ENCODE measurements at regions not wholly inside any gene's neighbourhood (a gene's known extent, or its start where the extent isn't known, plus 50 kb on each side); places are given as distances from the start of the nearest gene placed in this dataset.

DNA sequence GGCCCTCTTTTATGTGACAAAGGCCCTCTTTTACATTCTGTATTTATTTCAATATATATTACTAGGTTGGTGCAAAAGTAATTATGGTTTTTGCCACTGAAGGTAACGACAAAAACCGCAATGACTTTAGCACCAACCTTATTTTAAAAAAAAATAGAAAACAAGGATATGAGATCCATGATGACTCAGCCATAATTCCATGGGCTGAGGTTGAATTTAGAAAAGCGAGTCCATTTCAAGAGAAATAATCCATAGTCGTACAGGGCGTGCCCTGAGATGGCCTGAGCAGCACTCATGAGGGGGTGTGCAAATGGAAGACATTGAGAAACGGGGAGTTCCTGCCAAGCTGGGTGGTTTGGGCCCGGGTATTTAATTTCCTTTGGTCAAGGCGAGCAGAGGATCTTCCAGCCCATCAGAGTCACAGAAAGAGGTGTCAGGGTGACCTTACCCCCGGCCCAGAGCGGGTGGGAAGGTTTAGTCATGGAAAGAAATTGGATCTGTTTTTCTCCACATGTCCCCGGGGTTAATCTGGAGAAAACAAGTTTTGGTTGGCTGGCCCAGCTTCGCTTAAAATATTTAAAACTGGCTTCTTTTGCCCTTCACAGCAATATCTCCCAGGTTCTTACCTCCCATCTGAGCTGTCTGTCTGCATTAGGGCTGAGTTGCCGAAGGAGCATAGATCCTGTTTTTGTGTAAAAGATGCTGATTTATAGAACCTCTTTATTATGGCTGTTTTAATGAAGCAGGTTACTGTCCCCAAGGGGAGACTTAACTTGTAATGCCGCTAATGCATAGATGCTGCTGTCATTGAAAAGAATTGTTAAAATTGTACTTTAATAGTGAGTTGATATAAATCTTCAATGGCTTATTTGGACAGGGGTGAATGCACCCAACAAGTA, 255.6 kb downstream of the PREX1 start:
- no peak for FAIRE-seq
- TF ChIP-seq, protein P1, sequence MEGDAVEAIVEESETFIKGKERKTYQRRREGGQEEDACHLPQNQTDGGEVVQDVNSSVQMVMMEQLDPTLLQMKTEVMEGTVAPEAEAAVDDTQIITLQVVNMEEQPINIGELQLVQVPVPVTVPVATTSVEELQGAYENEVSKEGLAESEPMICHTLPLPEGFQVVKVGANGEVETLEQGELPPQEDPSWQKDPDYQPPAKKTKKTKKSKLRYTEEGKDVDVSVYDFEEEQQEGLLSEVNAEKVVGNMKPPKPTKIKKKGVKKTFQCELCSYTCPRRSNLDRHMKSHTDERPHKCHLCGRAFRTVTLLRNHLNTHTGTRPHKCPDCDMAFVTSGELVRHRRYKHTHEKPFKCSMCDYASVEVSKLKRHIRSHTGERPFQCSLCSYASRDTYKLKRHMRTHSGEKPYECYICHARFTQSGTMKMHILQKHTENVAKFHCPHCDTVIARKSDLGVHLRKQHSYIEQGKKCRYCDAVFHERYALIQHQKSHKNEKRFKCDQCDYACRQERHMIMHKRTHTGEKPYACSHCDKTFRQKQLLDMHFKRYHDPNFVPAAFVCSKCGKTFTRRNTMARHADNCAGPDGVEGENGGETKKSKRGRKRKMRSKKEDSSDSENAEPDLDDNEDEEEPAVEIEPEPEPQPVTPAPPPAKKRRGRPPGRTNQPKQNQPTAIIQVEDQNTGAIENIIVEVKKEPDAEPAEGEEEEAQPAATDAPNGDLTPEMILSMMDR (IDR thresholded peaks at IDR 0.05; ENCODE audit: insufficient read depth, missing control alignments): no peak

DNA sequence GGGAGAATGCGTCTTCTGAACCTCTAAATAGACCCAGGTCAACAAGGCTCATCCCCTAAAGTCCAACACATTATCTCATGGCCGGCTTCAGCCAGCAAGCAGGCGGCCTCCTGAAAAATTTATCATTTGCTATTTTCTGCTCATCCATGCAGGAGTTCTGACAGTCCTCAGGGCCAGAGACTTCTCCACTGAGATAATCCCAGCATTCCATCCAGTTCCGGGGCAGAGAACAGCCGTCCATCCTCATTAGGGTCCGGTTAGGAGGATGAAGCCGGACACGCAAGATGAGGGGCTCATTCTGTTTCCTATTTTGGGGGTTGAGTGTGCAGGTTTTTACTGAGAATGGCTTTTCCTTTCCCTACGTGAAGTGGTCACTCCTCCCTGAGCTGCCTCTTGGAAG, 258.1 kb downstream of the PREX1 start:
- DNase-seq (ENCODE audit: insufficient read length, low spot score) (no peak), FAIRE-seq (no peak)
- TF ChIP-seq, protein P1 (IDR thresholded peaks at IDR 0.05; ENCODE audit: insufficient read depth, missing control alignments): no peak

More for the DNA sequence above, 255.6 kb downstream of the PREX1 start:
- no peak for DNase-seq (ENCODE audit: insufficient read length, low spot score)

DNA sequence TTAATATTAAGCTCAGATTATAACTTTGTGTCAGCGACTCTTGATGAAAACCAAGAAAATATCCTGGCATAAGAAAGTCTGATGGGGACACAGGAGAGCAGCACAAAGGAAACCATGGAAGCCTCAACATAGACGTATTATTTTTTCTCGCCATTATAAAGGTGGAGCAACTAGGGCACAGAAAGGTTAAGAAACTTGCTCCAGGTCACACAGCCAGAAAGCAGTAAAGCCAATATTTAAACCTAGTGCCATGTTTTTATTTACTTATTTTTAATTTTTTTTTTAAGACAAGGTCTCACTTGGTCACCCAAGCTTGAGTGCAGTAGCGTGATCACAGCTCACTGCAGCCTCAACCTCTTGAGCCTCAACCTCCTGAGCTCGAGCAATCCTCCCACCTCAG, 259.3 kb downstream of the PREX1 start:
- FAIRE-seq: no peak
- DNase-seq (ENCODE audit: insufficient read length, low spot score): no peak
- TF ChIP-seq, protein P1 (IDR thresholded peaks at IDR 0.05; ENCODE audit: insufficient read depth, missing control alignments): no peak

DNA sequence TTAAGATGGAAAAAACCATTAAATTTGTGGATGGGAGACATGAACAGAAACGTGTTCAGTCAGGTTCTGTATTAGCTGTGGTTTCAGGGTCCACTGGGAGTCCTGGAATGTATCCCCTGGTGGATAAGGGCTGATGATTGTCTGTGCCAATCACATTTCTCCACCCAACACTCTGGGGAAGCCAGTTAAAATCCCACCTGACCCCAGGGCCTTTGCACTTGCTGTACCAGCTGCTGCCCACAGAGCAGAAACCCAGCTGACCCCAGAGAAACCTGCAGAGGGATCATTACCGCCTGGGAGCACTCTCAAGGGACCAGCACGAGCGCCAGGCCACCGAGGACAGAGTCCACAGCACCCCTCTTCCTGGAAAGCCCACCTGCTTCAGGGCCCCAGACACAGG, 260.7 kb downstream of the PREX1 start:
- FAIRE-seq (no peak), DNase-seq (ENCODE audit: insufficient read length, low spot score) (no peak)
- TF ChIP-seq, protein P1 (IDR thresholded peaks at IDR 0.05; ENCODE audit: insufficient read depth, missing control alignments): no peak

DNA sequence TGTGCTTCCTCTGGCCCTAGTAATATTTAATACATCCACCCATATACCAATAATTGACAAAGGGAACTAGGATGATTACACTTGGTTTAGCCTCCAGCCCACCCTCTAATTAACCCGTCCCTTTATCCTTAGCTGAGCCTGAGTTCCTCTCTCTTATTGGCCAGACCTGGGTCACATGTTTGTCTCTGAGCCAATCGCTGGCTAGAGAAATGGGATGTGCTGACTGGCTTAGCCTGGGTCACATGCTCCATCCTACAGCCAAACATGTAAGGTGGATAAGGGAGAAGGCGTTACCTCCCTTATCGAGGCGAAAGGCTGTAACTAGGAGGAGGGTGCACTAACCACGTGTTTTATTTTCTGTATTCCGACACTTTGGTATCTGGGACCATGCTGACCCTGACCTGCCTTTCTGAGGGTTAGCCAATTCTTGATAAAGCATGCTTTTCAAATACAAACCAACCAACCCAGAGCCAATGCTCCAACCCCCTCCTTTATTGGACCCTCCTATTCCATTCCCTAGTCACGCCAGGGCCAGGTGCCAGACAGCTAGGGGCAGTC, 262.7 kb downstream of the PREX1 start:
- TF ChIP-seq, protein P1 (IDR thresholded peaks at IDR 0.05; ENCODE audit: insufficient read depth, missing control alignments): no peak
- DNase-seq (ENCODE audit: insufficient read length, low spot score): no peak
- no peak for FAIRE-seq

DNA sequence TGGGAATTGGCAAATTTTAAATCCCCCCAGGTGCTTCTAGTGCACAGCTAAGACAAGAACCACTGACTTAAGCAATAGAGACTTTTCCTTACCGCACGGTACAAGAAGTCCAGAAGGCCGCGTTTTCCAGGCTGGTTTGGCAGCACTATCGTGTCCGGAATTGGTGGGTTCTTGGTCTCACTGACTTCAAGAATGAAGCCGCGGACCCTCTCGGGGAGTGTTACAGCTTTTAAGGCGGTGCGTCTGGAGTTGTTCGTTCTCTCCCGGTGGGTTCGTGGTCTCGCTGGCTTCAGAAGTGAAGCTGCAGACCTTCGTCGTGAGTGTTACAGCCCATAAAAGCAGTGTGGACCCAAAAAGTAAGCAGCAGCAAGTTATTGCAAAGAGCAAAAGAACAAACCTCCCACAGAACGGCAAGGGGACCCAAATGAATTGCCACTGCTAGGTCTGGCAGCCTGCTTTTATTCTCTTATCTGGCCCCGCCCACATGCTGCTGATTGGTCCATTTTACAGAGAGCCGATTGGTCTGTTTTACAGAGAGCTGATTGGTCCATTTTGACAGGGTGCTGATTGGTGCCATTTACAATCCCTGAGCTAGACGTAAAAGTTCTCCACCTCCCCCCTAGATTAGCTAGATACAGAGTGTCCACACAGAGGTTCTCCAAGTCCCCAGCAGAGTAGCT, 264.5 kb downstream of the PREX1 start:
- FAIRE-seq (no peak), DNase-seq (ENCODE audit: insufficient read length, low spot score) (no peak)
- TF ChIP-seq, protein P1 (IDR thresholded peaks at IDR 0.05; ENCODE audit: insufficient read depth, missing control alignments): no peak
